Hepatocyte (in vitro differentiated cells): ENCODE measurements at regions not wholly inside any gene's neighbourhood (a gene's known extent, or its start where the extent isn't known, plus 50 kb on each side); places are given as distances from the start of the nearest gene placed in this dataset.

ENCODE experiments used
- DNase-seq: peaks from one replicate; pipeline ENCODE4 v3.0.0-alpha.2; 2016; ENCODE audit warnings: low spot score
- H2AFZ ChIP-seq: fragments of 200-600 bp; sonication (generic); 2 replicates; pipeline ENCODE4 v1.6.0; 2016; ENCODE audit warnings: antibody characterized with exemption, mild to moderate bottlenecking
- H3K27ac ChIP-seq: fragments of 200-600 bp; sonication (generic); 2 replicates; pipeline ENCODE4 v1.5.1; 2016; ENCODE audit warnings: mild to moderate bottlenecking
- H3K27me3 ChIP-seq: fragments of 200-600 bp; sonication (generic); 2 replicates; pipeline ENCODE4 v1.6.1; 2016
- H3K36me3 ChIP-seq: fragments of 200-600 bp; sonication (generic); replicated peaks from 2 replicates; pipeline ENCODE4 v1.5.1; 2016; ENCODE audit warnings: low read depth; ENCODE audit not compliant: insufficient read depth
- H3K4me1 ChIP-seq: fragments of 200-600 bp; sonication (generic); 2 replicates; pipeline ENCODE4 v1.5.1; 2016; ENCODE audit warnings: mild to moderate bottlenecking, moderate library complexity; ENCODE audit not compliant: insufficient read depth
- H3K4me2 ChIP-seq: fragments of 200-600 bp; sonication (generic); 2 replicates; pipeline ENCODE4 v1.6.0; 2016
- H3K4me3 ChIP-seq: fragments of 200-600 bp; sonication (generic); 2 replicates; pipeline ENCODE4 v1.5.1; 2016; ENCODE audit warnings: mild to moderate bottlenecking
- H3K79me2 ChIP-seq: fragments of 200-600 bp; sonication (generic); 2 replicates; pipeline ENCODE4 v1.6.0; 2017; ENCODE audit warnings: mild to moderate bottlenecking
- H3K9me2 ChIP-seq: fragments of 200-600 bp; sonication (generic); replicated peaks from 2 replicates; pipeline ENCODE4 v1.6.0; 2017; ENCODE audit warnings: mild to moderate bottlenecking; ENCODE audit not compliant: insufficient read depth
- H3K9me3 ChIP-seq: fragments of 200-600 bp; sonication (generic); 2 replicates; pipeline ENCODE4 v1.5.1; 2016; ENCODE audit warnings: low read depth, mild to moderate bottlenecking
- H4K20me1 ChIP-seq: fragments of 200-600 bp; sonication (generic); 2 replicates; pipeline ENCODE4 v1.6.0; 2016; ENCODE audit warnings: mild to moderate bottlenecking; ENCODE audit not compliant: insufficient read depth, poor library complexity, severe bottlenecking
- EZH2 ChIP-seq: fragments of 200-600 bp; sonication (generic); IDR thresholded peaks from 2 replicates; pipeline ENCODE4 v1.6.1; 2016; ENCODE audit warnings: antibody characterized with exemption, mild to moderate bottlenecking, borderline replicate concordance
- EZH2phosphoT487 ChIP-seq: fragments of 200-600 bp; sonication (generic); IDR thresholded peaks from one replicate; pipeline ENCODE4 v1.6.1; 2018; ENCODE audit warnings: antibody characterized with exemption, mild to moderate bottlenecking, low read depth, moderate library complexity; ENCODE audit not compliant: unreplicated experiment, severe bottlenecking
- WGBS: methylation state at CpG from one replicate; pipeline ENCODE4 v1.1.6; 2016; ENCODE audit warnings: low lambda C conversion rate; ENCODE audit errors: missing lambda C conversion rate; 5-methylcytosine and 5-hydroxymethylcytosine counted together
- TF ChIP-seq, protein P1 (sequence below): fragments of 200-600 bp; sonication (generic); IDR thresholded peaks from 2 replicates; pipeline ENCODE4 v1.5.1; 2016; ENCODE audit warnings: antibody characterized with exemption, mild to moderate bottlenecking; ENCODE audit not compliant: poor library complexity

DNA sequence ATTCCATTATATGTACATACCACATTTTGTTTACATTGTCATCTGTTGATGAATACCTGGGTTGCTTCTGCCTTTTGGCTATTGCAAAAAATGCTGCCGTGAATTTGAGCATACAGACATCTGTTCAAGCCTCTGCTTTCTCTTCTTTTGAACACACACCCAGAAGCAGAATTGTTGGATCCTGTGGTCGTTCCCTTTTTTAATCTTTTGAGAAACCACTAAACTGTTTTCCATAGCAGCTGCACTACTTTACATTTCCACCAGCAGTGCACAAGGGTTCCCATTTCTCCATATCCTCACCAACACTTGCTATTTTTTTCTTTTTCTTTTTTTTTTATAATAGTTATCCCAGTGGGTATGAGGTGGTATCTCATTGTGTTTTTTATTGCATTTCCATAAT lies 123.5 kb downstream of the TEX29 start:
- no peak overlapping the region for H3K27ac ChIP-seq
- 86% methylated on average over 2 of the region's 2 CpGs for WGBS
- H3K79me2 ChIP-seq = no peaks in the 10 kb centered on the region
- no peak overlapping the region for H2AFZ ChIP-seq
- no peaks in the 10 kb centered on the region for H3K9me2 ChIP-seq
- no peak overlapping the region for H3K4me3 ChIP-seq
- no peaks in the 10 kb centered on the region for H4K20me1 ChIP-seq
- no peaks in the 10 kb centered on the region for H3K4me1 ChIP-seq
- H3K27me3 ChIP-seq = no peaks in the 10 kb centered on the region
- H3K9me3 ChIP-seq = no peaks in the 10 kb centered on the region
- no peak overlapping the region for H3K4me2 ChIP-seq
- H3K36me3 ChIP-seq = no peaks in the 10 kb centered on the region
- no peak for DNase-seq
- TF ChIP-seq, protein P1, sequence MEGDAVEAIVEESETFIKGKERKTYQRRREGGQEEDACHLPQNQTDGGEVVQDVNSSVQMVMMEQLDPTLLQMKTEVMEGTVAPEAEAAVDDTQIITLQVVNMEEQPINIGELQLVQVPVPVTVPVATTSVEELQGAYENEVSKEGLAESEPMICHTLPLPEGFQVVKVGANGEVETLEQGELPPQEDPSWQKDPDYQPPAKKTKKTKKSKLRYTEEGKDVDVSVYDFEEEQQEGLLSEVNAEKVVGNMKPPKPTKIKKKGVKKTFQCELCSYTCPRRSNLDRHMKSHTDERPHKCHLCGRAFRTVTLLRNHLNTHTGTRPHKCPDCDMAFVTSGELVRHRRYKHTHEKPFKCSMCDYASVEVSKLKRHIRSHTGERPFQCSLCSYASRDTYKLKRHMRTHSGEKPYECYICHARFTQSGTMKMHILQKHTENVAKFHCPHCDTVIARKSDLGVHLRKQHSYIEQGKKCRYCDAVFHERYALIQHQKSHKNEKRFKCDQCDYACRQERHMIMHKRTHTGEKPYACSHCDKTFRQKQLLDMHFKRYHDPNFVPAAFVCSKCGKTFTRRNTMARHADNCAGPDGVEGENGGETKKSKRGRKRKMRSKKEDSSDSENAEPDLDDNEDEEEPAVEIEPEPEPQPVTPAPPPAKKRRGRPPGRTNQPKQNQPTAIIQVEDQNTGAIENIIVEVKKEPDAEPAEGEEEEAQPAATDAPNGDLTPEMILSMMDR = no peak
- no peak for TF ChIP-seq EZH2phosphoT487

DNA sequence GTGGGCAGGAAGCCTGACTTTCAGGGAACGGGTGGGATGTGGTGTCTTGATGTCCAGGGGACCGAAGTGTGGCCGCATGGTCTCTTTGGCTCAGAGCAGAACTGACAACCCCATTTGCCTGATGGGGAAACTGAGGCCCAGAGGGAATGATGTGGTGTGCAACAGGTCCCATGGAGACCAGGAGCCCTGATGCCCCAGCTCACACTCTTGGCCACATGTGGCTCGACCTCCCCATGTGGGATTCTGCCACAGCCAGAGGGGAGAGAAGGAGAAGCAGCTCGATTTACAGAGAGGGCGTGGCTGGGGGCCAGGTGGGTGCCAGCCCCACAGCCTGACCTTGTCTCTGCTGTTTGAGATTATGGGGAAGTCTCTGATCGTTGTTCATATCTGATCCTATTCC lies 128.1 kb downstream of the TEX29 start:
- WGBS = 82% methylated on average over 7 of the region's 7 CpGs

DNA sequence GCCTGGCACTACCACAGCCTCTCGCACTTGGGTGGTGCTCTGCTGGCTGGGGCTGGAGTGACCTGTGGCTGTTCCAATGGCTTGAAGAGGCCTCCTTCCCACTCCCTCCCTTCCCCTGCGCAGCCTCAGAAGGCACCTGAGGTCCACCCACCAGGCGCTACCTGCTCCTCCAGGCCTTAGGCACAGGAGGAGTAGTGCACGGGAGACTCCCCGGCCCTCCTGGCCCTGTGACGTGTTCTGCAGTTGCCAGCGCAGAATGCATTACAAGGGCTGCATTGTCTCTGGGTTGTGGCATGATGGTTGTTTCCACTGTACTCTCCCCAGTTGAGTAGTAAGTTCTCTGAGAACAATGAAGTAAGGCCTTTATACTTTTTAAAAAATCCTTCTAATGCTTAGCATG lies 128.6 kb downstream of the TEX29 start:
- 92% methylated on average over 7 of the region's 7 CpGs for WGBS
- Histone ChIP-seq H3K36me3 (no peaks in the 10 kb centered on the region), H3K9me2 (no peaks in the 10 kb centered on the region), H3K4me3 (no peak overlapping the region), H4K20me1 (no peaks in the 10 kb centered on the region), H2AFZ (no peak overlapping the region), H3K27ac (no peak overlapping the region), H3K79me2 (no peaks in the 10 kb centered on the region), H3K27me3 (peaks cover 5% of the 10 kb centered on the region), H3K4me2 (no peak overlapping the region), H3K4me1 (no peaks in the 10 kb centered on the region), H3K9me3 (no peaks in the 10 kb centered on the region)
- no peak for TF ChIP-seq EZH2
- TF ChIP-seq, protein P1 = no peak
- no peak for TF ChIP-seq EZH2phosphoT487
- no peak for DNase-seq

More for the DNA sequence above, 128.1 kb downstream of the TEX29 start:
- TF ChIP-seq, protein P1 = no peak
- TF ChIP-seq EZH2phosphoT487 (no peak), EZH2 (no peak)
- H3K4me3 ChIP-seq = no peak overlapping the region
- no peaks in the 10 kb centered on the region for H4K20me1 ChIP-seq
- no peaks in the 10 kb centered on the region for H3K79me2 ChIP-seq
- no peaks in the 10 kb centered on the region for H3K4me1 ChIP-seq
- no peaks in the 10 kb centered on the region for H3K9me3 ChIP-seq
- DNase-seq = no peak
- no peaks in the 10 kb centered on the region for H3K9me2 ChIP-seq
- H3K36me3 ChIP-seq = no peaks in the 10 kb centered on the region
- H3K27me3 ChIP-seq = peaks cover 4% of the 10 kb centered on the region
- no peak overlapping the region for H3K4me2 ChIP-seq
- no peak overlapping the region for H3K27ac ChIP-seq
- no peak overlapping the region for H2AFZ ChIP-seq

DNA sequence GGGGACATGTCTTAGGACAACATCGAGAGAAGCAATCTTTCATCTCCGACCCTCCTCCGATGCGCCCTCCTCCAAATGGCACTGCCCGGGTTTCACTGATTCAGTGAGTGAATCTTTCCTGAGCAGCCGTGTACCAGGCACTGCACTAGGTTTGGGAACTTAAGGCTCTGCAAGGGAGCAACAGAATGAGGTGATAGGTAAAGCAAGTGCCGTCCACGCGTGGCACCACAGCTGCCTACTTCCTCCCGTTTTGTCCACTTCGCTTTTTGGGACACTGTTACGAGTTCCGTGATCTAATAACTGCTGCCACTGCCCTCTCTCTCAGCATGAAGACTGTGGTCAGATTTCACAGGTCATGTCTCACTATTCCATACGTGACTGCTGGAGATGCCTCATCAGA lies 131.0 kb downstream of the TEX29 start:
- Histone ChIP-seq H3K4me1 (no peaks in the 10 kb centered on the region), H3K9me3 (no peaks in the 10 kb centered on the region), H3K27me3 (peaks cover 5% of the 10 kb centered on the region), H2AFZ (no peak overlapping the region), H3K9me2 (no peaks in the 10 kb centered on the region), H3K4me2 (no peak overlapping the region), H3K27ac (no peak overlapping the region), H3K36me3 (no peaks in the 10 kb centered on the region), H3K4me3 (no peak overlapping the region), H4K20me1 (no peaks in the 10 kb centered on the region), H3K79me2 (no peaks in the 10 kb centered on the region)
- no peak for DNase-seq
- TF ChIP-seq, protein P1 = no peak
- TF ChIP-seq EZH2 (no peak), EZH2phosphoT487 (no peak)
- WGBS = 95% methylated on average over 14 of the region's 14 CpGs
